Suprapubic skin (tissue), 4 donors: ENCODE measurements at regions not wholly inside any gene's neighbourhood (a gene's known extent, or its start where the extent isn't known, plus 50 kb on each side); places are given as distances from the start of the nearest gene placed in this dataset.
"Not testable (repeated sequence)": the region's sequence is repeated elsewhere in the genome, so short reads cannot be mapped to it uniquely, and the experiment has no call there.

Experiments
- DNase-seq, 2 donors: peaks; one replicate each; pipeline ENCODE4 v3.0.0-alpha.2; 2019; ENCODE audit warnings: low spot score in 2 of 2
- H3K27ac ChIP-seq: fragments of 200-600 bp; sonication (generic); one replicate; pipeline ENCODE4 v1.5.1; 2019
- H3K27me3 ChIP-seq: fragments of 200-600 bp; sonication (generic); one replicate; pipeline ENCODE4 v1.5.1; 2019
- H3K36me3 ChIP-seq: fragments of 200-600 bp; sonication (generic); one replicate; pipeline ENCODE4 v1.5.1; 2019
- H3K4me1 ChIP-seq: fragments of 200-600 bp; sonication (generic); one replicate; pipeline ENCODE4 v1.5.1; 2019
- H3K4me3 ChIP-seq: fragments of 200-600 bp; sonication (generic); one replicate; pipeline ENCODE4 v1.5.1; 2019; ENCODE audit warnings: mild to moderate bottlenecking
- H3K9me3 ChIP-seq: fragments of 200-600 bp; sonication (generic); one replicate; pipeline ENCODE4 v1.5.1; 2019
- EP300 ChIP-seq: sonication (generic); formaldehyde crosslinking; IDR thresholded peaks from one replicate; pipeline ENCODE4 v1.6.1; 2017; ENCODE audit warnings: antibody characterized with exemption
- POLR2A ChIP-seq, 2 donors: fragments of 450-650 bp; IDR thresholded peaks; one replicate each; pipeline ENCODE4 v1.6.1; 2017; ENCODE audit warnings: antibody characterized with exemption in 2 of 2, mild to moderate bottlenecking in 2 of 2, moderate library complexity in 2 of 2
- POLR2AphosphoS5 ChIP-seq, 3 donors: sonication (generic); formaldehyde crosslinking; IDR thresholded peaks; one replicate each; pipeline ENCODE4 v1.6.1; 2017; ENCODE audit warnings: antibody characterized with exemption in 3 of 3
- WGBS: methylation state at CpG from one replicate; pipeline ENCODE4 v1.1.5; 2018; 5-methylcytosine and 5-hydroxymethylcytosine counted together
- TF ChIP-seq, protein P1 (sequence below), 2 donors: fragments of 200-600 bp in 1 of 2; fragments of 450-650 bp in 1 of 2; sonication (generic) in 1 of 2; IDR thresholded peaks; one replicate each; pipeline ENCODE4 v1.5.1; 2016 to 2019; ENCODE audit warnings: antibody characterized with exemption in 2 of 2, mild to moderate bottlenecking in 1 of 2, moderate library complexity in 1 of 2

- Histone ChIP-seq H3K9me3 (no peaks in the 10 kb centered on the region), H3K4me3 (no peak overlapping the region), H3K27me3 (no peaks in the 10 kb centered on the region), H3K4me1 (no peaks in the 10 kb centered on the region), H3K27ac (no peak overlapping the region), H3K36me3 (no peaks in the 10 kb centered on the region)
- no peak for DNase-seq
- TF ChIP-seq EP300 (no peak), POLR2A (IDR thresholded peaks at IDR 0.05) (no peak), POLR2AphosphoS5 (IDR thresholded peaks at IDR 0.05) (no peak)
- TF ChIP-seq, protein P1, sequence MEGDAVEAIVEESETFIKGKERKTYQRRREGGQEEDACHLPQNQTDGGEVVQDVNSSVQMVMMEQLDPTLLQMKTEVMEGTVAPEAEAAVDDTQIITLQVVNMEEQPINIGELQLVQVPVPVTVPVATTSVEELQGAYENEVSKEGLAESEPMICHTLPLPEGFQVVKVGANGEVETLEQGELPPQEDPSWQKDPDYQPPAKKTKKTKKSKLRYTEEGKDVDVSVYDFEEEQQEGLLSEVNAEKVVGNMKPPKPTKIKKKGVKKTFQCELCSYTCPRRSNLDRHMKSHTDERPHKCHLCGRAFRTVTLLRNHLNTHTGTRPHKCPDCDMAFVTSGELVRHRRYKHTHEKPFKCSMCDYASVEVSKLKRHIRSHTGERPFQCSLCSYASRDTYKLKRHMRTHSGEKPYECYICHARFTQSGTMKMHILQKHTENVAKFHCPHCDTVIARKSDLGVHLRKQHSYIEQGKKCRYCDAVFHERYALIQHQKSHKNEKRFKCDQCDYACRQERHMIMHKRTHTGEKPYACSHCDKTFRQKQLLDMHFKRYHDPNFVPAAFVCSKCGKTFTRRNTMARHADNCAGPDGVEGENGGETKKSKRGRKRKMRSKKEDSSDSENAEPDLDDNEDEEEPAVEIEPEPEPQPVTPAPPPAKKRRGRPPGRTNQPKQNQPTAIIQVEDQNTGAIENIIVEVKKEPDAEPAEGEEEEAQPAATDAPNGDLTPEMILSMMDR (IDR thresholded peaks at IDR 0.05), result no peak
- WGBS, result 72% methylated on average over 15 of the region's 15 CpGs
These were observed 512.4 kb downstream of the TNS3 start for GRCh38 chr7:47069385-47070076.

DNA sequence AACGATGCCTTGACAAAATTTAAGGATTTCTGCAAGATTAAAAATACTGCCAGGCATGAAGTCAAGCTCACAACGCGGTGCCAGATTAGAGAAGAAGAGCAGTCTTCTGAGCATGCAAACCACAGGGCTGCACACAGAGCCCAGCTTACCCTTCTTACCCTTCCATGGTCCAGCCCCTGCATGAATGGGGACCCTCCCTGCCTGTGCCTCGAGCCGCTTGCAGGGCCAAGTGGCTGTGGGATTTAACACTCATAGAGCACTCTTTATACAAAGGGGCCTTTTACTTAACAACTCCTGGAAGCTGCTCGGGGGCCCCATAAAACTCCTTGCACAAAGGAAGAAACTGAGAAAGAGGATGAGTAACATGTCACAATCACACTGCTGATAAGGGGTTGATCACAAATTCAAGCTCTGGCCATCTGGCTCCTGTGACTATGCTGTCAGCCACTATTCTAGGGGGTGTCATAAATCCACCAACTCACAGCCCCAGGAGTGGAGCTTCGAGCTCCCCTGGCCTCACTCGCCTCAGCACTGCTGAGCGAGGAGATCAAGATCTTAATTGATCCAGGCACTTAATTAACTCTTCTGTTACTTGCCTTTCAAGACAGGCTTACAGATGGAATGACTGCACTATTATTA is 514.8 kb downstream of the TNS3 start:
- no peak for DNase-seq
- H3K9me3 ChIP-seq, result no peaks in the 10 kb centered on the region
- 72% methylated on average over 9 of the region's 9 CpGs for WGBS
- no peaks in the 10 kb centered on the region for H3K4me1 ChIP-seq
- H3K4me3 ChIP-seq, result no peak overlapping the region
- TF ChIP-seq EP300 (no peak), POLR2A (IDR thresholded peaks at IDR 0.05) (no peak), POLR2AphosphoS5 (IDR thresholded peaks at IDR 0.05) (no peak)
- TF ChIP-seq, protein P1 (IDR thresholded peaks at IDR 0.05), result no peak
- no peak overlapping the region for H3K27ac ChIP-seq
- no peaks in the 10 kb centered on the region for H3K36me3 ChIP-seq
- H3K27me3 ChIP-seq, result no peaks in the 10 kb centered on the region

DNA sequence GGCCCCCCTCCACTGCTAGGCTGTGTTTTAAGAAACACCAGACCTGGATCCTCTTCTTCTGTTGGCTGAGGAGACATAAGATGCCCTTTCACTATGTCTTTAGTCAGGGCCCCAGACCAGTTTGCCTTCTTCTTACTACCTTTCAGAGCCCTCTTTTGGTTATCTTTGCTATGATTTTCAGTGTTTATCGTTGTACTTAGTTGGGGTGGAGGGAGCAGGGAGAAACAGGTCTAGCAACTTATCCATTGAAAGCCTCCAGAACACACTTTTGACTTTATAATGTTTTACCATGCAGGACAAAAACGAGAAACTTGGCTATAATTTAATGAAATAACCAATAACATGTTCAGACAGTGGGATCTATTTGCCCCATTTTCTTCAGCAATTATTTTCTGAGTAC is 525.2 kb downstream of the TNS3 start:
- no peak overlapping the region for H3K27ac ChIP-seq
- TF ChIP-seq EP300 (no peak), POLR2A (IDR thresholded peaks at IDR 0.05) (no peak), POLR2AphosphoS5 (IDR thresholded peaks at IDR 0.05) (no peak)
- TF ChIP-seq, protein P1 (IDR thresholded peaks at IDR 0.05), result no peak
- H3K36me3 ChIP-seq, result no peaks in the 10 kb centered on the region
- H3K4me1 ChIP-seq, result no peaks in the 10 kb centered on the region
- peaks cover 17% of the 10 kb centered on the region for H3K27me3 ChIP-seq
- no peaks in the 10 kb centered on the region for H3K9me3 ChIP-seq
- 42% methylated on average over 2 of the region's 2 CpGs for WGBS
- no peak for DNase-seq
- H3K4me3 ChIP-seq, result no peak overlapping the region

GRCh38 chr7:47052541-47053208 is 529.2 kb downstream of the TNS3 start:
- not testable (repeated sequence) for DNase-seq
- peak overlapping the region; percentile 21 for H3K4me3 ChIP-seq

DNA sequence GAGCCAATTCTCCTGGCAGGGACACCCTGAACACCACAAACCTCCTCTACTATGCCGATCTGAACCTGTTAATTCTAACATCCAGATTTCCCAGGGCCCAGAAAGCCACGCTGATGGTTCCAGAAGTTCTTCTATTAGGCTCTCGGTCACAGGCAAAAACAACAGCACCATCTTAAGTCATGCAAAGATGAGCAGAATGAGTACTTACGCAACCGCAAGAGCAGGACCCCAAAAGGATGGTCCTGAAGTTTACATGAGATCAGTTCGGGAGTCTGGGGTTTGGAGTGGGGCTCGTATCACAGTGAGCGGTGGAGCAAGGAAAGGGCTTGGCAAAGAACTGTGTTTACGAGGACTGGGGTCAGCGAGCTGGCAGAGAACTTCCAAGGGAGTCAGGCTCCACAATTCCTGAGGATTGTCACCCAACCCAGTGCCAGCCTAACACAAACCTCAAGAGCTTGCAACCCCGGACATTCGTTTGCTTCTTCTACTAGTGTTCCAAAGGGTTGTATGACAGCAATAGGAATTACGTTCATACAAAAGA is 532.6 kb downstream of the TNS3 start:
- H3K4me3 ChIP-seq, result no peak overlapping the region
- H3K36me3 ChIP-seq, result no peaks in the 10 kb centered on the region
- no peak for DNase-seq
- H3K9me3 ChIP-seq, result no peaks in the 10 kb centered on the region
- TF ChIP-seq EP300 (no peak), POLR2A (IDR thresholded peaks at IDR 0.05) (no peak), POLR2AphosphoS5 (IDR thresholded peaks at IDR 0.05) (no peak)
- TF ChIP-seq, protein P1 (IDR thresholded peaks at IDR 0.05), result no peak
- WGBS, result 92% methylated on average over 13 of the region's 13 CpGs
- peaks cover 17% of the 10 kb centered on the region for H3K27me3 ChIP-seq
- no peak overlapping the region for H3K27ac ChIP-seq
- peaks cover 37% of the 10 kb centered on the region for H3K4me1 ChIP-seq

More at GRCh38 chr7:47052541-47053208, 529.2 kb downstream of the TNS3 start:
- not testable (repeated sequence) for H3K9me3 ChIP-seq, H3K4me1 ChIP-seq, H3K27ac ChIP-seq, H3K36me3 ChIP-seq
- WGBS, result 40% methylated on average over 20 of the region's 70 CpGs
- H3K27me3 ChIP-seq, result peaks cover 17% of the 10 kb centered on the region
